ENCODE measurements at regions not wholly inside any gene's neighbourhood (a gene's known extent, or its start where the extent isn't known, plus 50 kb on each side); places are given as distances from the start of the nearest gene placed in this dataset.

GRCh38 chr7:68963552-68963951, 634.7 kb upstream of the AUTS2 start:
- Histone ChIP-seq H2BK12ac (ENCODE audit: low read depth, low read length) (no peak overlapping the region), H2BK15ac (ENCODE audit: low read length) (no peak overlapping the region), H2BK20ac (ENCODE audit: low read length) (no peak overlapping the region), H3K4me3 (ENCODE audit: extremely low read depth in 1 of 4, insufficient read depth in 2 of 4, low read depth in 3 of 4, low read length in 4 of 4) (no peak overlapping the region), H3K9ac (replicated peaks in 1 of 4; ENCODE audit: extremely low read depth in 1 of 4, low read depth in 3 of 4, low read length in 3 of 4) (no peak overlapping the region), H3K79me1 (ENCODE audit: low read depth, low read length) (no peaks in the 10 kb centered on the region), H4K20me1 (replicated peaks in 1 of 2; ENCODE audit: control insufficient read depth in 1 of 2, insufficient read depth in 2 of 2, low read length in 2 of 2) (no peaks in the 10 kb centered on the region), H3K4ac (replicated peaks; ENCODE audit: insufficient read length, low read depth, low read length) (no peak overlapping the region), H3K56ac (replicated peaks; ENCODE audit: insufficient read length, low read depth, low read length) (no peak overlapping the region), H3K23me2 (ENCODE audit: low read depth, low read length) (peaks cover 2% of the 10 kb centered on the region; the same call in 1 of the 2 replicates), H4K8ac (ENCODE audit: extremely low read depth, insufficient read depth, low read length) (no peak overlapping the region), H3K79me2 (ENCODE audit: control insufficient read depth in 1 of 2, insufficient read depth in 2 of 2, low read length in 2 of 2) (no peaks in the 10 kb centered on the region), H3K18ac (ENCODE audit: extremely low read depth, low read length) (no peak overlapping the region), H2AFZ (ENCODE audit: low read length) (no peak overlapping the region), H4K5ac (ENCODE audit: insufficient read length, low read depth, low read length) (no peak overlapping the region), H3K27me3 (replicated peaks in 1 of 4; ENCODE audit: control insufficient read depth in 3 of 4, extremely low read depth in 1 of 4, insufficient read depth in 3 of 4, low read length in 3 of 4) (no peaks in the 10 kb centered on the region), H3K4me2 (ENCODE audit: insufficient read depth in 1 of 2, low read depth in 2 of 2, low read length in 2 of 2) (no peak overlapping the region), H2BK120ac (replicated peaks; ENCODE audit: low read depth, low read length) (no peak overlapping the region), H3K36me3 (ENCODE audit: control insufficient read depth in 2 of 4, insufficient read depth in 4 of 4, low read length in 3 of 4) (no peaks in the 10 kb centered on the region), H2AK5ac (ENCODE audit: low read depth, low read length) (no peak overlapping the region), H3K14ac (ENCODE audit: insufficient read length) (no peak overlapping the region), H4K91ac (replicated peaks; ENCODE audit: insufficient read length, low read length) (no peak overlapping the region), H3K9me3 (ENCODE audit: insufficient read depth in 2 of 2, low read depth in 1 of 2, low read length in 1 of 2) (no peaks in the 10 kb centered on the region), H3K4me1 (replicated peaks in 1 of 4; ENCODE audit: control insufficient read depth in 3 of 4, insufficient read depth in 4 of 4, low read length in 3 of 4) (no peaks in the 10 kb centered on the region), H2BK5ac (ENCODE audit: low read depth, low read length) (no peak overlapping the region), H3K23ac (ENCODE audit: insufficient read length) (no peak overlapping the region), H3K27ac (ENCODE audit: low read depth, low read length) (no peak overlapping the region)
- no peak for FAIRE-seq
- no peak for DNase-seq (ENCODE audit: low read depth in 1 of 2, low spot score in 2 of 2)
- POLR2A ChIA-PET (ENCODE audit: partially characterized antibody) = no interaction called here
- CTCF ChIA-PET (ENCODE audit: partially characterized antibody) = interaction anchor here (0.5 to 1.8 kb wide), 3 partner anchors 8 to 1185 kb away, joined by 3 read pairs; no protein-coding TSS in a partner anchor
- 91% methylated on average over 4 of the region's 4 CpGs; no CpG with 5 or more reads in 1 of the 2 experiments for WGBS, 2 experiments (ENCODE audit: extremely low coverage in 1 of 2, insufficient coverage in 1 of 2, insufficient read length in 1 of 2, insufficient replicate concordance in 2 of 2, low coverage in 1 of 2, low lambda C conversion rate in 2 of 2, missing lambda C conversion rate in 1 of 2)
- TF ChIP-seq TEAD4 (IDR thresholded peaks at IDR 0.05; ENCODE audit: low read depth, low read length) = no peak
- no peak for TF ChIP-seq CEBPB (IDR thresholded peaks at IDR 0.05; ENCODE audit: low read depth, low read length)
- no peak for TF ChIP-seq JUN (IDR thresholded peaks at IDR 0.05; ENCODE audit: low read depth, low read length)
- no peak for TF ChIP-seq NANOG (IDR thresholded peaks at IDR 0.05; ENCODE audit: insufficient read depth, low read depth, low read length, poor library complexity, severe bottlenecking)
- TF ChIP-seq CHD1 (IDR thresholded peaks at IDR 0.05; ENCODE audit: low read depth, low read length) = no peak
- no peak for TF ChIP-seq E2F6 (IDR thresholded peaks at IDR 0.05)
- TF ChIP-seq BCL11A (IDR thresholded peaks at IDR 0.05; ENCODE audit: low read depth in 2 of 2, low read length in 2 of 2) = no peak
- TF ChIP-seq NRF1 (IDR thresholded peaks at IDR 0.05; ENCODE audit: low read depth, low read length) = no peak
- no peak for TF ChIP-seq SRF (IDR thresholded peaks at IDR 0.05; ENCODE audit: low read depth, low read length)
- no peak for TF ChIP-seq RNF2 (IDR thresholded peaks at IDR 0.05; ENCODE audit: borderline replicate concordance, low read depth, low read length, missing control alignments, poor library complexity, severe bottlenecking)

Measured in H1 (cell line).